ENCODE measurements at regions not wholly inside any gene's neighbourhood (a gene's known extent, or its start where the extent isn't known, plus 50 kb on each side); places are given as distances from the start of the nearest gene placed in this dataset.

GRCh38 chr4:123950530-123950929 is 553.9 kb downstream of the SPRY1 start:
- no peak overlapping the region for H3K4ac ChIP-seq (ENCODE audit: low read length)
- no peaks in the 10 kb centered on the region for H3K27me3 ChIP-seq (ENCODE audit: control insufficient read depth in 3 of 3, insufficient read depth in 3 of 3, low read depth in 1 of 3, low read length in 3 of 3)
- no peak overlapping the region for H2AK5ac ChIP-seq (ENCODE audit: low read depth, low read length)
- no peak overlapping the region for H2BK5ac ChIP-seq (ENCODE audit: low read length)
- no peak overlapping the region for H3K18ac ChIP-seq (ENCODE audit: low read length)
- H3K9me3 ChIP-seq (replicated peaks in 1 of 2; ENCODE audit: control insufficient read depth in 2 of 2, insufficient read depth in 1 of 2, low read depth in 1 of 2, low read length in 2 of 2) = peaks cover 0 to 22% of the 10 kb centered on the region in 2 donors
- H4K91ac ChIP-seq (ENCODE audit: low read depth, low read length, poor library complexity) = no peak overlapping the region
- no peak overlapping the region for H3K27ac ChIP-seq (replicated peaks; ENCODE audit: low read length)
- H3K23ac ChIP-seq (ENCODE audit: low read depth, low read length, poor library complexity) = no peak overlapping the region
- H3K9ac ChIP-seq (ENCODE audit: low read depth, low read length, poor library complexity) = no peak overlapping the region
- H3K4me1 ChIP-seq (ENCODE audit: control insufficient read depth in 2 of 2, insufficient read depth in 1 of 2, low read depth in 1 of 2, low read length in 2 of 2) = no peaks in the 10 kb centered on the region
- no peak overlapping the region for H3K4me3 ChIP-seq (ENCODE audit: low read length in 2 of 2)
- no peak overlapping the region for H4K8ac ChIP-seq (ENCODE audit: low read depth, low read length)
- no peak overlapping the region for H3K4me2 ChIP-seq (ENCODE audit: insufficient read depth, low read length, poor library complexity, severe bottlenecking)
- H3K79me1 ChIP-seq (ENCODE audit: low read depth, low read length) = no peaks in the 10 kb centered on the region
- no peak overlapping the region for H2BK120ac ChIP-seq (ENCODE audit: low read depth, low read length)
- no peak overlapping the region for H3K14ac ChIP-seq (ENCODE audit: low read length)
- no peak overlapping the region for H2BK15ac ChIP-seq (ENCODE audit: low read length)
- no peaks in the 10 kb centered on the region for H3K36me3 ChIP-seq (replicated peaks in 1 of 2; ENCODE audit: control insufficient read depth in 2 of 2, insufficient read depth in 2 of 2, low read length in 2 of 2)
- no peak for DNase-seq (ENCODE audit: low spot score)
- H2BK12ac ChIP-seq (ENCODE audit: low read length) = no peak overlapping the region
- H2AFZ ChIP-seq (ENCODE audit: low read length) = no peak overlapping the region

GRCh38 chr4:123952530-123953274 is 556.1 kb downstream of the SPRY1 start:
- H3K36me3 ChIP-seq (replicated peaks in 1 of 2; ENCODE audit: control insufficient read depth in 2 of 2, insufficient read depth in 2 of 2, low read length in 2 of 2) = no peaks in the 10 kb centered on the region
- H2BK15ac ChIP-seq (ENCODE audit: low read length) = no peak overlapping the region
- H2BK12ac ChIP-seq (ENCODE audit: low read length) = no peak overlapping the region
- no peak overlapping the region for H3K4me3 ChIP-seq (ENCODE audit: low read length in 2 of 2)
- H3K79me1 ChIP-seq (ENCODE audit: low read depth, low read length) = no peaks in the 10 kb centered on the region
- H3K18ac ChIP-seq (ENCODE audit: low read length) = no peak overlapping the region
- H3K9me3 ChIP-seq (replicated peaks in 1 of 2; ENCODE audit: control insufficient read depth in 2 of 2, insufficient read depth in 1 of 2, low read depth in 1 of 2, low read length in 2 of 2) = peaks cover 0 to 18% of the 10 kb centered on the region in 2 donors
- H3K4me1 ChIP-seq (ENCODE audit: control insufficient read depth in 2 of 2, insufficient read depth in 1 of 2, low read depth in 1 of 2, low read length in 2 of 2) = no peaks in the 10 kb centered on the region
- no peak overlapping the region for H2AFZ ChIP-seq (ENCODE audit: low read length)
- H3K14ac ChIP-seq (ENCODE audit: low read length) = no peak overlapping the region
- DNase-seq (ENCODE audit: low spot score) = no peak
- no peak overlapping the region for H3K27ac ChIP-seq (replicated peaks; ENCODE audit: low read length)
- H2BK5ac ChIP-seq (ENCODE audit: low read length) = no peak overlapping the region
- H3K23ac ChIP-seq (ENCODE audit: low read depth, low read length, poor library complexity) = no peak overlapping the region
- H2BK120ac ChIP-seq (ENCODE audit: low read depth, low read length) = no peak overlapping the region
- H2AK5ac ChIP-seq (ENCODE audit: low read depth, low read length) = no peak overlapping the region
- H3K9ac ChIP-seq (ENCODE audit: low read depth, low read length, poor library complexity) = no peak overlapping the region
- H3K4ac ChIP-seq (ENCODE audit: low read length) = no peak overlapping the region
- no peak overlapping the region for H4K8ac ChIP-seq (ENCODE audit: low read depth, low read length)
- no peak overlapping the region for H4K91ac ChIP-seq (ENCODE audit: low read depth, low read length, poor library complexity)
- H3K4me2 ChIP-seq (ENCODE audit: insufficient read depth, low read length, poor library complexity, severe bottlenecking) = no peak overlapping the region
- H3K27me3 ChIP-seq (ENCODE audit: control insufficient read depth in 3 of 3, insufficient read depth in 3 of 3, low read depth in 1 of 3, low read length in 3 of 3) = no peaks in the 10 kb centered on the region
- WGBS, 2 donors (ENCODE audit: extremely low coverage in 2 of 2, insufficient read length in 2 of 2, insufficient replicate concordance in 1 of 2) = no CpG with 5 or more reads among the region's 3 CpGs

- Histone ChIP-seq H2AFZ (ENCODE audit: low read length) (no peak overlapping the region), H3K79me1 (ENCODE audit: low read depth, low read length) (no peaks in the 10 kb centered on the region), H2AK5ac (ENCODE audit: low read depth, low read length) (no peak overlapping the region), H3K9ac (ENCODE audit: low read depth, low read length, poor library complexity) (no peak overlapping the region), H2BK120ac (ENCODE audit: low read depth, low read length) (no peak overlapping the region), H3K14ac (ENCODE audit: low read length) (no peak overlapping the region), H3K4me2 (ENCODE audit: insufficient read depth, low read length, poor library complexity, severe bottlenecking) (no peak overlapping the region), H4K8ac (ENCODE audit: low read depth, low read length) (no peak overlapping the region), H3K9me3 (replicated peaks in 1 of 2; ENCODE audit: control insufficient read depth in 2 of 2, insufficient read depth in 1 of 2, low read depth in 1 of 2, low read length in 2 of 2) (peaks cover 0 to 20% of the 10 kb centered on the region in 2 donors), H3K36me3 (replicated peaks in 1 of 2; ENCODE audit: control insufficient read depth in 2 of 2, insufficient read depth in 2 of 2, low read length in 2 of 2) (no peaks in the 10 kb centered on the region), H3K27ac (replicated peaks; ENCODE audit: low read length) (no peak overlapping the region), H3K4me3 (ENCODE audit: low read length in 2 of 2) (no peak overlapping the region), H4K91ac (ENCODE audit: low read depth, low read length, poor library complexity) (no peak overlapping the region), H2BK15ac (ENCODE audit: low read length) (no peak overlapping the region), H2BK5ac (ENCODE audit: low read length) (no peak overlapping the region), H3K27me3 (ENCODE audit: control insufficient read depth in 3 of 3, insufficient read depth in 3 of 3, low read depth in 1 of 3, low read length in 3 of 3) (no peaks in the 10 kb centered on the region), H3K18ac (ENCODE audit: low read length) (no peak overlapping the region), H3K23ac (ENCODE audit: low read depth, low read length, poor library complexity) (no peak overlapping the region), H3K4ac (ENCODE audit: low read length) (no peak overlapping the region), H3K4me1 (ENCODE audit: control insufficient read depth in 2 of 2, insufficient read depth in 1 of 2, low read depth in 1 of 2, low read length in 2 of 2) (no peaks in the 10 kb centered on the region), H2BK12ac (ENCODE audit: low read length) (no peak overlapping the region)
- DNase-seq (ENCODE audit: low spot score) = no peak
- WGBS, 2 donors (ENCODE audit: extremely low coverage in 2 of 2, insufficient read length in 2 of 2, insufficient replicate concordance in 1 of 2) = no CpG with 5 or more reads among the region's 3 CpGs
Measured at GRCh38 chr4:123953566-123953965, 557.0 kb downstream of the SPRY1 start.

GRCh38 chr4:123954220-123954619 is 557.6 kb downstream of the SPRY1 start:
- no peak overlapping the region for H3K18ac ChIP-seq (ENCODE audit: low read length)
- no peak overlapping the region for H3K4me3 ChIP-seq (ENCODE audit: low read length in 2 of 2)
- no peak overlapping the region for H3K4ac ChIP-seq (ENCODE audit: low read length)
- no peak overlapping the region for H3K14ac ChIP-seq (ENCODE audit: low read length)
- WGBS, 2 donors (ENCODE audit: extremely low coverage in 2 of 2, insufficient read length in 2 of 2, insufficient replicate concordance in 1 of 2) = no CpG with 5 or more reads among the region's 4 CpGs
- H2BK5ac ChIP-seq (ENCODE audit: low read length) = no peak overlapping the region
- H3K79me1 ChIP-seq (ENCODE audit: low read depth, low read length) = no peaks in the 10 kb centered on the region
- no peaks in the 10 kb centered on the region for H3K27me3 ChIP-seq (ENCODE audit: control insufficient read depth in 3 of 3, insufficient read depth in 3 of 3, low read depth in 1 of 3, low read length in 3 of 3)
- no peaks in the 10 kb centered on the region for H3K36me3 ChIP-seq (replicated peaks in 1 of 2; ENCODE audit: control insufficient read depth in 2 of 2, insufficient read depth in 2 of 2, low read length in 2 of 2)
- H3K4me1 ChIP-seq (ENCODE audit: control insufficient read depth in 2 of 2, insufficient read depth in 1 of 2, low read depth in 1 of 2, low read length in 2 of 2) = no peaks in the 10 kb centered on the region
- no peak overlapping the region for H4K91ac ChIP-seq (ENCODE audit: low read depth, low read length, poor library complexity)
- no peak overlapping the region for H3K9ac ChIP-seq (ENCODE audit: low read depth, low read length, poor library complexity)
- H2AK5ac ChIP-seq (ENCODE audit: low read depth, low read length) = no peak overlapping the region
- no peak overlapping the region for H3K4me2 ChIP-seq (ENCODE audit: insufficient read depth, low read length, poor library complexity, severe bottlenecking)
- H4K8ac ChIP-seq (ENCODE audit: low read depth, low read length) = no peak overlapping the region
- H3K23ac ChIP-seq (ENCODE audit: low read depth, low read length, poor library complexity) = no peak overlapping the region
- H3K27ac ChIP-seq (replicated peaks; ENCODE audit: low read length) = no peak overlapping the region
- no peak for DNase-seq (ENCODE audit: low spot score)
- H3K9me3 ChIP-seq (replicated peaks in 1 of 2; ENCODE audit: control insufficient read depth in 2 of 2, insufficient read depth in 1 of 2, low read depth in 1 of 2, low read length in 2 of 2) = peaks cover 0 to 24% of the 10 kb centered on the region in 2 donors
- H2AFZ ChIP-seq (ENCODE audit: low read length) = peak overlapping the region; percentile 37
- H2BK15ac ChIP-seq (ENCODE audit: low read length) = no peak overlapping the region
- no peak overlapping the region for H2BK120ac ChIP-seq (ENCODE audit: low read depth, low read length)
- H2BK12ac ChIP-seq (ENCODE audit: low read length) = no peak overlapping the region
